Raji (cell line): ENCODE measurements at regions not wholly inside any gene's neighbourhood (a gene's known extent, or its start where the extent isn't known, plus 50 kb on each side); places are given as distances from the start of the nearest gene placed in this dataset.

Experiments used
- POLR2A ChIP-seq: IDR thresholded peaks from 2 replicates; pipeline ENCODE4 v1.6.1; 2011; ENCODE audit warnings: low read depth, low read length, control low read depth; ENCODE audit not compliant: insufficient read depth

GRCh38 chr12:14275111-14275510 lies 90.4 kb upstream of the ATF7IP start:
- no peak for TF ChIP-seq POLR2A

GRCh38 chr12:14275886-14276285 lies 89.6 kb upstream of the ATF7IP start:
- TF ChIP-seq POLR2A: no peak

GRCh38 chr12:14278294-14278953 lies 87.1 kb upstream of the ATF7IP start:
- no peak for TF ChIP-seq POLR2A

GRCh38 chr12:14279845-14280244 lies 85.6 kb upstream of the ATF7IP start:
- TF ChIP-seq POLR2A: no peak

- no peak for TF ChIP-seq POLR2A
Observed at GRCh38 chr12:14280921-14281320, 84.6 kb upstream of the ATF7IP start.

GRCh38 chr12:14281539-14281938 lies 83.9 kb upstream of the ATF7IP start:
- TF ChIP-seq POLR2A: no peak

GRCh38 chr12:14283489-14284144 lies 81.9 kb upstream of the ATF7IP start:
- no peak for TF ChIP-seq POLR2A

GRCh38 chr12:14284184-14284722 lies 81.2 kb upstream of the ATF7IP start:
- no peak; the same call in 1 of the 2 replicates for TF ChIP-seq POLR2A

- no peak for TF ChIP-seq POLR2A
Observed at GRCh38 chr12:14289601-14290000, 75.9 kb upstream of the ATF7IP start.

GRCh38 chr12:14290951-14291350 lies 74.5 kb upstream of the ATF7IP start:
- no peak for TF ChIP-seq POLR2A

- TF ChIP-seq POLR2A: no peak
Observed at GRCh38 chr12:14303661-14304155, 61.8 kb upstream of the ATF7IP start.

- no peak for TF ChIP-seq POLR2A
Observed at GRCh38 chr12:14307004-14307403, 58.5 kb upstream of the ATF7IP start.

GRCh38 chr12:14308516-14308915 lies 57.0 kb upstream of the ATF7IP start:
- TF ChIP-seq POLR2A: no peak

- no peak for TF ChIP-seq POLR2A
Observed at GRCh38 chr12:14310866-14311265, 54.6 kb upstream of the ATF7IP start.

- TF ChIP-seq POLR2A: no peak
Observed at GRCh38 chr12:14313379-14314138, 51.9 kb upstream of the ATF7IP start.
